GM12874 (cell line): ENCODE measurements at regions not wholly inside any gene's neighbourhood (a gene's known extent, or its start where the extent isn't known, plus 50 kb on each side); places are given as distances from the start of the nearest gene placed in this dataset.

ENCODE experiments used
- TF ChIP-seq, protein P1 (sequence below): IDR thresholded peaks from 2 replicates; pipeline ENCODE4 v1.5.1; 2011; ENCODE audit warnings: low read depth, mild to moderate bottlenecking, control low read depth, low read length, moderate library complexity; ENCODE audit not compliant: insufficient read depth

GRCh38 chr17:72004611-72005331 lies 116.0 kb upstream of the SOX9 start:
- TF ChIP-seq, protein P1, sequence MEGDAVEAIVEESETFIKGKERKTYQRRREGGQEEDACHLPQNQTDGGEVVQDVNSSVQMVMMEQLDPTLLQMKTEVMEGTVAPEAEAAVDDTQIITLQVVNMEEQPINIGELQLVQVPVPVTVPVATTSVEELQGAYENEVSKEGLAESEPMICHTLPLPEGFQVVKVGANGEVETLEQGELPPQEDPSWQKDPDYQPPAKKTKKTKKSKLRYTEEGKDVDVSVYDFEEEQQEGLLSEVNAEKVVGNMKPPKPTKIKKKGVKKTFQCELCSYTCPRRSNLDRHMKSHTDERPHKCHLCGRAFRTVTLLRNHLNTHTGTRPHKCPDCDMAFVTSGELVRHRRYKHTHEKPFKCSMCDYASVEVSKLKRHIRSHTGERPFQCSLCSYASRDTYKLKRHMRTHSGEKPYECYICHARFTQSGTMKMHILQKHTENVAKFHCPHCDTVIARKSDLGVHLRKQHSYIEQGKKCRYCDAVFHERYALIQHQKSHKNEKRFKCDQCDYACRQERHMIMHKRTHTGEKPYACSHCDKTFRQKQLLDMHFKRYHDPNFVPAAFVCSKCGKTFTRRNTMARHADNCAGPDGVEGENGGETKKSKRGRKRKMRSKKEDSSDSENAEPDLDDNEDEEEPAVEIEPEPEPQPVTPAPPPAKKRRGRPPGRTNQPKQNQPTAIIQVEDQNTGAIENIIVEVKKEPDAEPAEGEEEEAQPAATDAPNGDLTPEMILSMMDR: no peak

DNA sequence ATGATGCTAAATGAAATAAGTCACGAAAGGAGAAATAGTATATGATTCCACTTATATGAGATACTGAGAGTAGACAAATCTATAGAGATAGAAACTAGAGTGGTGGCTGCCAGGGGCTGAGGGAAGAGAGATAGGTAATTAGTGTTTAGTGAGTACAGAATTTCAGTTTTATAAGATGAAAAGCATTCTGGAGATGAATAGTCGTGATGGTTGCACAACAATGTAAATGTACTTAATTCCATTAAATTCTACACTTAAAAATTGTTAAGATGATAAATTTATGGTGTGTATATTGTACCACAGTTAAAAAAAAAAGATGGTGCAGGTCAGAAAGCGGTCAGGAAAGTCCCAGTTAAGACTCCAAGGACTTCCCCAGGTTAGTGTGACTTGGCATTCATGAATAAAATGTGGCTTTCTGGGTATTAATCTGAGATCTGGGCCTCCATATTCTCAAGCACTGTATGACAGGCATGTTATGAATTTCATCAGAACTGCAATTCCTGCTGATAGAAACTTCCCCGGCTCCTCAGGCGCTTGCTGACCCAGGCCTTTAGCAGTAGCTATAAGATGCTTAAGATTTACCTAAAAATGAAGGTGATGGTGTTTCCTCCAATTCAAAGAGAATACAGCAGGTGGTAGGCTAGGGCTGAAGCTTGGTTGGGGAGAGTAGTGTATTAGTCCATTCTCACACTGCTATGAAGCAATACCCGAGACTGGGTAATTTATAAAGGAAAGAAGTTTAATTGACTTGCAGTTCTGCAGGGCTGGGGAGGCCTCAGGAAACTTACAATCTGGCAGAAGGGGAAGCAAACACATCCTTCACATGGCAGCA lies 115.3 kb upstream of the SOX9 start:
- TF ChIP-seq, protein P1: no peak

DNA sequence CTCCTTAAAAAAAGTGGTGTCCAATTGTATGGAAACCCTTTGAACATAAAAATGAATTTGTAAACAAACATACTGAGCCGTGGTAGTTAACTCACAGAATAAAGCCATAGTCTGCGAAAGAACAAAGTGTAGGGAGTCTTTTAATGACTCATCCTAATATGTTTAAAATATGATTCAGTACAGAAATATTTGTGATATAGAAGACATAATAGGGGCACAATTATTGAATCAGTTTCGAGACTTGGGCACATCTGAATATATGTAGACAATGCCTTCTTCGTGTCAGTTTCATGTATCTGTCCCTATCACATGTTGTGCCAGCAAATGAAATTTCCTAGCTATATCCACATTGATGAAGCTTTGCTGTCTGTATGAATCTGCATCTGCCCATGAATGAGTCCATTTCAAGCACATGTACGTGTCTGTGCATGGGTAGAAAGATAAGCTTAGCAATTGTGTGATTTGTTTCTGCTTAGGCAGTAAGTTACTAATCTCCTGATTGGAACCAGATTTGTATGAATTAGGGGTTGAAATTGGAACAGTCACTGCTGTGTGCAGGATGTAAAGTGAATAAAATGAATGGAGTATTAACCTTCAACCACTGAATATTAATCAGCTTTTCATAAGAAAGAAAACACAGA lies 112.5 kb upstream of the SOX9 start:
- TF ChIP-seq, protein P1: no peak

- TF ChIP-seq, protein P1: no peak
Observed at GRCh38 chr17:72011561-72011960, 109.3 kb upstream of the SOX9 start.

DNA sequence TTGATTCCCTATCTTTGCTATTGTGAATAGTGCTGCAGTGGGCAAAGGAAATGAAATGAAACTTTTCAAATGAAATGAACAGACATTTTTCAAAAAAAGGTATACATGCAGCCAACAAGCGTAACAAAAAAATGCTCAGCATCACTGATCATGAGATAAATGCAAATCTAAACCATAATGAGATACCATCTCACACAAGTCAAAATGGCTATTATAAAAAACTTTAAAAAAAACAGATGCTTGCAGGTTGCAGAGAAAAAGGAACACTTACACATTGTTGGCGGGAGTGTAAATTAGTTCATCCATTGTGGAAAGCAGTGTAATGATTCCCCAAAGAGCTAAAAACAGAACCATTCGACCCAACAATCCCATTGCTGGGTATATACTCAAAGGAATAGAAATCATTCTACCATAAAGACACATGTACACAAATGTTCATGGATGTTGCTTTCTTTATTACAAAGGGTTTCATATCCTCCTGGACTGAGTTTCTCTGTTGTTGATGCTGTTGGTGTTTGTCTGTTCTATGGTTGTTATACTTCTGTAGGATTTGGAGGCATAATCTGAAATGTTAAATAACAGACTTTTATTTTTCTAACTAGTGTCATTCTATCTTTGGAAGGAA lies 99.3 kb upstream of the SOX9 start:
- TF ChIP-seq, protein P1: no peak

- TF ChIP-seq, protein P1: no peak
Observed at GRCh38 chr17:72022328-72023275, 98.2 kb upstream of the SOX9 start.
